Testis (tissue), 2 donors: ENCODE measurements at regions not wholly inside any gene's neighbourhood (a gene's known extent, or its start where the extent isn't known, plus 50 kb on each side); places are given as distances from the start of the nearest gene placed in this dataset.

Source experiments
- DNase-seq: peaks from one replicate; pipeline ENCODE4 v3.0.0-alpha.2; 2019
- H3K27ac ChIP-seq, 2 donors: fragments of 200-600 bp; sonication (generic); one replicate each; pipeline ENCODE4 v1.5.1; 2019
- H3K27me3 ChIP-seq: fragments of 200-600 bp; sonication (generic); one replicate; pipeline ENCODE4 v1.5.1; 2019
- H3K36me3 ChIP-seq: fragments of 200-600 bp; sonication (generic); one replicate; pipeline ENCODE4 v1.5.1; 2017; ENCODE audit warnings: low read depth; ENCODE audit errors: missing control alignments
- H3K4me1 ChIP-seq: fragments of 200-600 bp; sonication (generic); one replicate; pipeline ENCODE4 v1.5.1; 2019
- H3K4me3 ChIP-seq, 2 donors: fragments of 200-600 bp; sonication (generic); one replicate each; pipeline ENCODE4 v1.5.1; 2017 to 2019
- H3K9me3 ChIP-seq: fragments of 200-600 bp; sonication (generic); one replicate; pipeline ENCODE4 v1.5.1; 2017
- POLR2A ChIP-seq: fragments of 450-650 bp; IDR thresholded peaks from one replicate; pipeline ENCODE4 v1.6.1; 2017; ENCODE audit warnings: antibody characterized with exemption, mild to moderate bottlenecking, moderate library complexity
- WGBS, 2 donors: methylation state at CpG; one replicate each; pipeline ENCODE4 v1.1.5; 2018; 5-methylcytosine and 5-hydroxymethylcytosine counted together
- intact Hi-C: fragments of 100-400 bp; cut with DNase I; formaldehyde crosslinking; loops from one replicate; pipeline ENCODE4 v1.15.1; 2023; ENCODE audit warnings: low total_unique reads
- TF ChIP-seq, protein P1 (sequence below), 3 experiments: fragments of 450-650 bp in 2 of 3; fragments of 200-600 bp in 1 of 3; sonication (generic) in 1 of 3; IDR thresholded peaks; one replicate each; pipeline ENCODE4 v1.5.1; 2016 to 2019; ENCODE audit warnings: antibody characterized with exemption in 3 of 3, mild to moderate bottlenecking in 2 of 3, moderate library complexity in 1 of 3

DNA sequence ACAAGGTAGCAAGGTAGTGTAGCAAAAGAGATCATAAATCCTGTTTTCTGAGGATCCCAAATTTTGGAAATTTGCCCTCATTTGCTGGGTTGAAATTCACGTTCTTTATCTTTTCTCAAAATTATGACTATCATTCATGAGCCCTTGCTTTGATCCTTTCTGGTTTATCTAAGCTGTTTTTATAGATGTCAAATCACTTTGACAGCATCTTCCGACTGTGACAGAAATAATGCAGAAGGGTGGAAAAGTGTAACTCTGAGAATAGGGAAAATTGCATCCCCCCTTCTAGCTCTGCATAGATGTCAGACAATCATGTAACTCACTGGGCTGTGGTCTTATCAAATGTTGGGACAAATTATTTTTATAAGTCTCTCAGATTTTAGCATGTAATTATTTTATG is 550.1 kb downstream of the OMA1 start:
- no peak for DNase-seq
- H3K9me3 ChIP-seq, result no peaks in the 10 kb centered on the region
- H3K4me1 ChIP-seq, result no peaks in the 10 kb centered on the region
- no peak for TF ChIP-seq POLR2A
- TF ChIP-seq, protein P1, sequence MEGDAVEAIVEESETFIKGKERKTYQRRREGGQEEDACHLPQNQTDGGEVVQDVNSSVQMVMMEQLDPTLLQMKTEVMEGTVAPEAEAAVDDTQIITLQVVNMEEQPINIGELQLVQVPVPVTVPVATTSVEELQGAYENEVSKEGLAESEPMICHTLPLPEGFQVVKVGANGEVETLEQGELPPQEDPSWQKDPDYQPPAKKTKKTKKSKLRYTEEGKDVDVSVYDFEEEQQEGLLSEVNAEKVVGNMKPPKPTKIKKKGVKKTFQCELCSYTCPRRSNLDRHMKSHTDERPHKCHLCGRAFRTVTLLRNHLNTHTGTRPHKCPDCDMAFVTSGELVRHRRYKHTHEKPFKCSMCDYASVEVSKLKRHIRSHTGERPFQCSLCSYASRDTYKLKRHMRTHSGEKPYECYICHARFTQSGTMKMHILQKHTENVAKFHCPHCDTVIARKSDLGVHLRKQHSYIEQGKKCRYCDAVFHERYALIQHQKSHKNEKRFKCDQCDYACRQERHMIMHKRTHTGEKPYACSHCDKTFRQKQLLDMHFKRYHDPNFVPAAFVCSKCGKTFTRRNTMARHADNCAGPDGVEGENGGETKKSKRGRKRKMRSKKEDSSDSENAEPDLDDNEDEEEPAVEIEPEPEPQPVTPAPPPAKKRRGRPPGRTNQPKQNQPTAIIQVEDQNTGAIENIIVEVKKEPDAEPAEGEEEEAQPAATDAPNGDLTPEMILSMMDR (IDR thresholded peaks at IDR 0.05), result no peak
- H3K36me3 ChIP-seq, result no peaks in the 10 kb centered on the region
- intact Hi-C loops, result no loop called here
- no peaks in the 10 kb centered on the region for H3K27me3 ChIP-seq
- no peak overlapping the region for H3K27ac ChIP-seq
- no peak overlapping the region for H3K4me3 ChIP-seq
- 75 to 80% methylated on average over 2 of the region's 2 CpGs for WGBS, 2 donors

DNA sequence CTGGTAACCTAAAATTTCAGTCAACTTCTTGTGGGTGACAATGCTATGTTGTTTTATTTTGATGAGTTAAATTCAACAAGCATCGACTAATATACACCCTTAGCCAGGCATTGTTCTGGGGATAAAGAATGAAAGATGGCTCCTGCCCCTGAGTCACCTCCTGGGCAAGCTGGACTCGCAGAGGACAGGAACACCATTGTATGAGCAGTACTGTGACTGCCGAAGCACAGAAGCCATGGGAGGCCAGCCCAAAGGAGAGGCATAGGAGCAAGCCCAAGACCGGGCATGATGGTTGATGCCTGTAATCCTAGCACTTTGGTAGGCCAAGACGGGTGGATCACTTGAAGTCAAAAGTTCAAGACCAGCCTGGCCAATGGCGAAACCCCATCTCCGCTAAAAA is 555.2 kb downstream of the OMA1 start:
- intact Hi-C loops, result no loop called here
- no peaks in the 10 kb centered on the region for H3K9me3 ChIP-seq
- no peaks in the 10 kb centered on the region for H3K36me3 ChIP-seq
- no peaks in the 10 kb centered on the region for H3K27me3 ChIP-seq
- no peak for DNase-seq
- H3K27ac ChIP-seq, result no peak overlapping the region
- no peaks in the 10 kb centered on the region for H3K4me1 ChIP-seq
- 90 to 96% methylated on average over 7 of the region's 7 CpGs for WGBS, 2 donors
- no peak overlapping the region for H3K4me3 ChIP-seq
- no peak for TF ChIP-seq POLR2A
- TF ChIP-seq, protein P1 (IDR thresholded peaks at IDR 0.05), result no peak

DNA sequence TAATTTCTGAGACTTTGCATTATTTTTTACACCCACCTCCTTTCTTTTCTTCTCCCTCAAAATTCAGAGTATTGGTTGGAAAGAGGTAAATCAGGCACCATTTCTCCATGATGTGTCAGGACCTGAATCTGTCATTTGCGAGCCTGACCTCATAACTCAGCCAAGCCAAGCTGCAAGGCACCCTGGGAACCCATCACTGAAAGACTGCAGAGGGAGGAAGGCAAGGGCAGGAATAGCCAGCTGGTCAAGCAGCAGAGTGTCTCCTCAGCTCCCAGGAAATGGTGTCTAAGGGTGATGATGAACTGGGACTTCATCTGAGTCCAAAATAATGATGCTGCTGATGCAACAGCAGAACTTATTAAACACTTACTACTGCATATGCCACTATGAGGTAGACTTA is 556.6 kb downstream of the OMA1 start:
- intact Hi-C loops, result no loop called here
- Histone ChIP-seq H3K27ac (no peak overlapping the region), H3K36me3 (no peaks in the 10 kb centered on the region), H3K4me1 (no peaks in the 10 kb centered on the region), H3K27me3 (no peaks in the 10 kb centered on the region), H3K4me3 (no peak overlapping the region), H3K9me3 (no peaks in the 10 kb centered on the region)
- WGBS, 2 donors, result 89 to 94% methylated on average over 1 of the region's 1 CpG
- TF ChIP-seq, protein P1 (IDR thresholded peaks at IDR 0.05), result no peak
- no peak for TF ChIP-seq POLR2A
- no peak for DNase-seq

DNA sequence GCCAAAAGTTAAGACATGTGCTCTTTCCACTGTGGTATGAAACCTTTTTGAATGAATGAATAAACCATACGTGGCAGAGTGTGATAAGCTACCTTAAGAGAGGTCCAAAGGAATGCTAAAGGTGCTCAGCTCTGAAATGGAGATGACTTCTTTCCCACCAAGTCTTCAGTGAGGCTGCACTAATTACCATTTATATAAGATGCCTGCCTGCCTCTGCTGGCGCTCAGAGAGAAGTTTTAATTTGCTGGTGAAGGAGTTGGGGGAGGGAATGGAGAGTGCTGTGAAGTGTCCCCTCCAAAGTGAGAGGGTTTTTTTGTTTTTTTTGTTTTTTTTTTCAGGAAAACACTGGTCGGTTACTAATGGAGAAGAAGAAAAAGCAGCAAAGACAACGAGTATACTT is 559.0 kb downstream of the OMA1 start:
- TF ChIP-seq, protein P1 (IDR thresholded peaks at IDR 0.05), result no peak
- no peak for TF ChIP-seq POLR2A
- no peaks in the 10 kb centered on the region for H3K4me1 ChIP-seq
- H3K4me3 ChIP-seq, result no peak overlapping the region
- WGBS, 2 donors, result 67 to 72% methylated on average over 4 of the region's 4 CpGs
- H3K27ac ChIP-seq, result no peak overlapping the region
- no peaks in the 10 kb centered on the region for H3K27me3 ChIP-seq
- intact Hi-C loops, result no loop called here
- DNase-seq, result no peak
- no peaks in the 10 kb centered on the region for H3K36me3 ChIP-seq
- H3K9me3 ChIP-seq, result no peaks in the 10 kb centered on the region

DNA sequence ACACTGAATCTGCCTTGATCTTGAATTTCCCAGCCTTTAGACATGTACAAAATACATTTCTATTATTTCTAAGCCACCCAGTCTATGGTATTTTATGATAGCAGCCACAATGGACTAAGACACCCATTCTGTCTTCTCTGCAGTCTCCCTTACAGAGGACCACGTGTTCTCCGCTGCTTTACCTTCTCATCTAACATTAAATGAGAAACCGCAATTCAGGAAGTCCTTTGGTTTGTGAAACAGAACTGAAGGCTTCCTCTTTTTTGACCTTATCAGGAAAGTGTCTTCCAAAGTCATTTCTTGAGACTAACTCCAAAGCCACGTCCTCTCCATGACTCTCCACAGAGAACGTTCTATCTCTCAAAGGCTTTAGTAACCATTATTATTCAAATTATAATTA is 560.1 kb downstream of the OMA1 start:
- H3K4me1 ChIP-seq, result no peaks in the 10 kb centered on the region
- intact Hi-C loops, result no loop called here
- no peak overlapping the region for H3K27ac ChIP-seq
- TF ChIP-seq, protein P1 (IDR thresholded peaks at IDR 0.05), result no peak
- no peak for TF ChIP-seq POLR2A
- no peaks in the 10 kb centered on the region for H3K9me3 ChIP-seq
- H3K36me3 ChIP-seq, result no peaks in the 10 kb centered on the region
- H3K4me3 ChIP-seq, result no peak overlapping the region
- no peak for DNase-seq
- WGBS, 2 donors, result 67 to 75% methylated on average over 5 of the region's 5 CpGs
- no peaks in the 10 kb centered on the region for H3K27me3 ChIP-seq
